ENCODE measurements at regions not wholly inside any gene's neighbourhood (a gene's known extent, or its start where the extent isn't known, plus 50 kb on each side); places are given as distances from the start of the nearest gene placed in this dataset.

- no peak overlapping the region for H3K4me3 ChIP-seq (ENCODE audit: low read length)
- no peak overlapping the region for H3K27ac ChIP-seq (ENCODE audit: low read depth in 1 of 2, low read length in 2 of 2)
- DNase-seq (no peak), ATAC-seq (ENCODE audit: poor library complexity) (no peak)
- ChIA-PET CTCF (no interaction called here), POLR2A (no interaction called here)
- H3K27me3 Mint-ChIP-seq = no peaks in the 10 kb centered on the region
- no peaks in the 10 kb centered on the region for H3K9me3 Mint-ChIP-seq
- no peaks in the 10 kb centered on the region for H3K36me3 Mint-ChIP-seq (ENCODE audit: low read depth)
- TF ChIP-seq CTCF (IDR thresholded peaks at IDR 0.05) = no peak
- no peaks in the 10 kb centered on the region for H3K27me3 ChIP-seq (ENCODE audit: control insufficient read depth in 1 of 2, insufficient read depth in 2 of 2, low read length in 2 of 2)
- no peak overlapping the region for H3K4me3 Mint-ChIP-seq
- no peak overlapping the region for H3K27ac Mint-ChIP-seq
- no peaks in the 10 kb centered on the region for H3K4me1 Mint-ChIP-seq (ENCODE audit: low read depth)
- peaks cover 0 to 6% of the 10 kb centered on the region in 2 experiments for H3K9me3 ChIP-seq (ENCODE audit: control insufficient read depth in 1 of 2, insufficient read depth in 1 of 2, low read length in 2 of 2)
- H3K4me1 ChIP-seq (ENCODE audit: insufficient read depth, low read length) = no peaks in the 10 kb centered on the region
- H3K36me3 ChIP-seq (ENCODE audit: insufficient read depth, low read length) = no peaks in the 10 kb centered on the region
- intact Hi-C loops (cut with DNase I, micrococcal nuclease) = no loop called here
These were observed 454.9 kb downstream of the C6orf118 start for GRCh38 chr6:164854526-164854925.

- ATAC-seq (ENCODE audit: poor library complexity) (no peak), DNase-seq (no peak)
- H3K4me1 Mint-ChIP-seq (ENCODE audit: low read depth) = no peaks in the 10 kb centered on the region
- H3K4me3 Mint-ChIP-seq = no peak overlapping the region
- peaks cover 11% of the 10 kb centered on the region for H3K9me3 Mint-ChIP-seq
- no peak overlapping the region for H3K27ac Mint-ChIP-seq
- Histone ChIP-seq H3K36me3 (ENCODE audit: insufficient read depth, low read length) (no peaks in the 10 kb centered on the region), H3K4me3 (ENCODE audit: low read length) (no peak overlapping the region), H3K27me3 (ENCODE audit: control insufficient read depth in 1 of 2, insufficient read depth in 2 of 2, low read length in 2 of 2) (no peaks in the 10 kb centered on the region), H3K4me1 (ENCODE audit: insufficient read depth, low read length) (no peaks in the 10 kb centered on the region), H3K27ac (ENCODE audit: low read depth in 1 of 2, low read length in 2 of 2) (no peak overlapping the region), H3K9me3 (ENCODE audit: control insufficient read depth in 1 of 2, insufficient read depth in 1 of 2, low read length in 2 of 2) (peaks cover 0 to 6% of the 10 kb centered on the region in 2 experiments)
- intact Hi-C loops (cut with DNase I, micrococcal nuclease) = no loop called here
- no peak for TF ChIP-seq CTCF (IDR thresholded peaks at IDR 0.05)
- ChIA-PET CTCF (no interaction called here), POLR2A (no interaction called here)
- H3K36me3 Mint-ChIP-seq (ENCODE audit: low read depth) = no peaks in the 10 kb centered on the region
- H3K27me3 Mint-ChIP-seq = no peaks in the 10 kb centered on the region
These were observed 463.6 kb downstream of the C6orf118 start for GRCh38 chr6:164845773-164846172.

- Histone ChIP-seq H3K9me3 (ENCODE audit: control insufficient read depth in 1 of 2, insufficient read depth in 1 of 2, low read length in 2 of 2) (peaks cover 0 to 4% of the 10 kb centered on the region in 2 experiments), H3K36me3 (ENCODE audit: insufficient read depth, low read length) (no peaks in the 10 kb centered on the region), H3K27me3 (ENCODE audit: control insufficient read depth in 1 of 2, insufficient read depth in 2 of 2, low read length in 2 of 2) (no peaks in the 10 kb centered on the region), H3K27ac (ENCODE audit: low read depth in 1 of 2, low read length in 2 of 2) (no peak overlapping the region), H3K4me1 (ENCODE audit: insufficient read depth, low read length) (no peaks in the 10 kb centered on the region), H3K4me3 (ENCODE audit: low read length) (no peak overlapping the region)
- peaks cover 3% of the 10 kb centered on the region for H3K9me3 Mint-ChIP-seq
- no peak overlapping the region for H3K27ac Mint-ChIP-seq
- DNase-seq (no peak), ATAC-seq (ENCODE audit: poor library complexity) (no peak)
- ChIA-PET POLR2A (no interaction called here), CTCF (no interaction called here)
- no peak overlapping the region for H3K4me3 Mint-ChIP-seq
- H3K4me1 Mint-ChIP-seq (ENCODE audit: low read depth) = no peaks in the 10 kb centered on the region
- no peaks in the 10 kb centered on the region for H3K36me3 Mint-ChIP-seq (ENCODE audit: low read depth)
- TF ChIP-seq CTCF (IDR thresholded peaks at IDR 0.05) = no peak
- H3K27me3 Mint-ChIP-seq = no peaks in the 10 kb centered on the region
- intact Hi-C loops (cut with DNase I, micrococcal nuclease) = no loop called here
These were observed 467.3 kb downstream of the C6orf118 start for GRCh38 chr6:164842085-164842484.

Data from CD4-positive, alpha-beta T cell (primary cell).